Prostate gland (tissue), 2 donors: ENCODE measurements at regions not wholly inside any gene's neighbourhood (a gene's known extent, or its start where the extent isn't known, plus 50 kb on each side); places are given as distances from the start of the nearest gene placed in this dataset.

Experiments
- DNase-seq: peaks from one replicate; pipeline ENCODE4 v3.0.0-alpha.2; 2019; ENCODE audit warnings: low spot score
- H3K27ac ChIP-seq, 2 donors: fragments of 200-600 bp; sonication (generic); 2 replicates each; pipeline ENCODE4 v1.5.1; 2017 to 2019
- H3K27me3 ChIP-seq: fragments of 200-600 bp; sonication (generic); replicated peaks from 2 replicates; pipeline ENCODE4 v1.5.1; 2019; ENCODE audit not compliant: insufficient read depth
- H3K36me3 ChIP-seq, 2 donors: fragments of 200-600 bp; sonication (generic); 1 replicate in 1 of 2; 2 replicates in 1 of 2; pipeline versions ENCODE4 v1.5.1 to v1.8.1; 2017 to 2019
- H3K4me1 ChIP-seq: fragments of 200-600 bp; sonication (generic); replicated peaks from 2 replicates; pipeline ENCODE4 v1.5.1; 2019
- H3K4me3 ChIP-seq, 2 donors: fragments of 200-600 bp; sonication (generic); 2 replicates each; pipeline ENCODE4 v1.5.1; 2017 to 2019
- H3K9me3 ChIP-seq: fragments of 200-600 bp; sonication (generic); 2 replicates; pipeline ENCODE4 v1.5.1; 2017
- CTCF ChIP-seq, 4 experiments: fragments of 200-600 bp in 2 of 4; fragments of 450-650 bp in 2 of 4; sonication (generic) in 2 of 4; IDR thresholded peaks; 1 replicate in 3 of 4; 2 replicates in 1 of 4; pipeline ENCODE4 v1.5.1; 2016 to 2019; ENCODE audit warnings: antibody characterized with exemption in 4 of 4, mild to moderate bottlenecking in 2 of 4, moderate library complexity in 2 of 4
- POLR2A ChIP-seq: fragments of 450-650 bp; IDR thresholded peaks from one replicate; pipeline ENCODE4 v1.6.1; 2016; ENCODE audit warnings: antibody characterized with exemption, mild to moderate bottlenecking
- POLR2AphosphoS5 ChIP-seq: sonication (generic); formaldehyde crosslinking; IDR thresholded peaks from one replicate; pipeline ENCODE4 v1.6.1; 2017; ENCODE audit warnings: antibody characterized with exemption
- whole genome bisulfite sequencing: methylation state at CpG from one replicate; pipeline ENCODE4 v1.1.5; 2018; 5-methylcytosine and 5-hydroxymethylcytosine counted together
- intact Hi-C: fragments of 100-400 bp; cut with DNase I; formaldehyde crosslinking; loops from one replicate; pipeline ENCODE4 v1.14.2; 2022

- H3K36me3 ChIP-seq = no peaks in the 10 kb centered on the region
Measured at GRCh38 chr1:14220811-14221210, 377.7 kb upstream of the KAZN start.

GRCh38 chr1:14222086-14222485 is 376.4 kb upstream of the KAZN start:
- Histone ChIP-seq H3K9me3 (no peaks in the 10 kb centered on the region), H3K36me3 (no peaks in the 10 kb centered on the region), H3K27ac (no peak overlapping the region), H3K4me3 (no peak overlapping the region), H3K27me3 (no peaks in the 10 kb centered on the region), H3K4me1 (no peaks in the 10 kb centered on the region)
- WGBS = 59% methylated on average over 6 of the region's 6 CpGs
- intact Hi-C loops = no loop called here
- TF ChIP-seq POLR2AphosphoS5 (no peak), POLR2A (no peak), CTCF (IDR thresholded peaks at IDR 0.05) (no peak)
- no peak for DNase-seq

More at GRCh38 chr1:14220811-14221210, 377.7 kb upstream of the KAZN start:
- TF ChIP-seq CTCF (IDR thresholded peaks at IDR 0.05) (no peak), POLR2AphosphoS5 (no peak), POLR2A (no peak)
- H3K4me1 ChIP-seq = no peaks in the 10 kb centered on the region
- no peak overlapping the region for H3K27ac ChIP-seq
- H3K9me3 ChIP-seq = no peaks in the 10 kb centered on the region
- DNase-seq = no peak
- no peaks in the 10 kb centered on the region for H3K27me3 ChIP-seq
- WGBS = 86% methylated on average over 2 of the region's 2 CpGs
- no peak overlapping the region for H3K4me3 ChIP-seq
- intact Hi-C loops = no loop called here

- no peak for DNase-seq
- TF ChIP-seq POLR2A (no peak), POLR2AphosphoS5 (no peak), CTCF (IDR thresholded peaks at IDR 0.05) (no peak)
- intact Hi-C loops = no loop called here
- Histone ChIP-seq H3K36me3 (no peaks in the 10 kb centered on the region), H3K9me3 (no peaks in the 10 kb centered on the region), H3K27ac (no peak overlapping the region), H3K4me3 (no peak overlapping the region), H3K27me3 (no peaks in the 10 kb centered on the region), H3K4me1 (no peaks in the 10 kb centered on the region)
- 85% methylated on average over 1 of the region's 1 CpG for WGBS
Measured at GRCh38 chr1:14228677-14229076, 369.8 kb upstream of the KAZN start.

- Histone ChIP-seq H3K27ac (no peak overlapping the region), H3K4me1 (no peaks in the 10 kb centered on the region), H3K9me3 (no peaks in the 10 kb centered on the region), H3K27me3 (peaks cover 2% of the 10 kb centered on the region), H3K4me3 (no peak overlapping the region), H3K36me3 (no peaks in the 10 kb centered on the region)
- no peak for DNase-seq
- intact Hi-C loops = no loop called here
- TF ChIP-seq CTCF (IDR thresholded peaks at IDR 0.05) = no peak
- TF ChIP-seq POLR2A = no peak
- no peak for TF ChIP-seq POLR2AphosphoS5
- WGBS = 86% methylated on average over 2 of the region's 2 CpGs
Measured at GRCh38 chr1:14233510-14233909, 365.0 kb upstream of the KAZN start.

- intact Hi-C loops = no loop called here
- no peaks in the 10 kb centered on the region for H3K9me3 ChIP-seq
- 88% methylated on average over 2 of the region's 2 CpGs for WGBS
- no peaks in the 10 kb centered on the region for H3K36me3 ChIP-seq
- no peak for DNase-seq
- no peak overlapping the region for H3K27ac ChIP-seq
- H3K27me3 ChIP-seq = peaks cover 2% of the 10 kb centered on the region
- no peak overlapping the region for H3K4me3 ChIP-seq
- no peaks in the 10 kb centered on the region for H3K4me1 ChIP-seq
- no peak for TF ChIP-seq POLR2AphosphoS5
- no peak for TF ChIP-seq POLR2A
- TF ChIP-seq CTCF (IDR thresholded peaks at IDR 0.05) = no peak
Measured at GRCh38 chr1:14236097-14236496, 362.4 kb upstream of the KAZN start.
